ENCODE measurements at regions not wholly inside any gene's neighbourhood (a gene's known extent, or its start where the extent isn't known, plus 50 kb on each side); places are given as distances from the start of the nearest gene placed in this dataset.
"Not testable (repeated sequence)": the region's sequence is repeated elsewhere in the genome, so short reads cannot be mapped to it uniquely, and the experiment has no call there.

- DNase-seq, result no peak
These were observed 50.5 kb upstream of the PARP4 start for GRCh38 chr13:24563087-24563486.

GRCh38 chr13:24563971-24564370 lies 51.4 kb upstream of the PARP4 start:
- DNase-seq, result not testable (repeated sequence)

GRCh38 chr13:24564881-24565280 lies 52.3 kb upstream of the PARP4 start:
- DNase-seq, result no peak

- DNase-seq, result not testable (repeated sequence)
These were observed 55.0 kb upstream of the PARP4 start for GRCh38 chr13:24567593-24567992.

- DNase-seq, result no peak
These were observed 62.3 kb upstream of the PARP4 start for GRCh38 chr13:24574847-24575246.

GRCh38 chr13:24580315-24580714 lies 67.7 kb upstream of the PARP4 start:
- peak in 1 of 2 donors; percentile 51 for DNase-seq

GRCh38 chr13:24581578-24581977 lies 69.0 kb upstream of the PARP4 start:
- not testable (repeated sequence) for DNase-seq

GRCh38 chr13:24591697-24592096 lies 79.1 kb upstream of the PARP4 start:
- not testable (repeated sequence) for DNase-seq

GRCh38 chr13:24597906-24598670 lies 82.1 kb upstream of the ATP12A start:
- peak in 1 of 2 donors; percentile 21 for DNase-seq

- DNase-seq, result not testable (repeated sequence)
These were observed 81.0 kb upstream of the ATP12A start for GRCh38 chr13:24599019-24599791.

- DNase-seq, result no peak
These were observed 74.3 kb upstream of the ATP12A start for GRCh38 chr13:24605923-24606372.

GRCh38 chr13:24606486-24607170 lies 73.6 kb upstream of the ATP12A start:
- no peak for DNase-seq

- DNase-seq, result no peak
These were observed 69.3 kb upstream of the ATP12A start for GRCh38 chr13:24610956-24611355.

GRCh38 chr13:24612726-24613125 lies 67.5 kb upstream of the ATP12A start:
- DNase-seq, result no peak

- DNase-seq, result no peak
These were observed 67.1 kb upstream of the ATP12A start for GRCh38 chr13:24613128-24613527.

- DNase-seq, result no peak
These were observed 66.5 kb upstream of the ATP12A start for GRCh38 chr13:24613755-24614154.

GRCh38 chr13:24614306-24615080 lies 65.7 kb upstream of the ATP12A start:
- no peak for DNase-seq

- no peak for DNase-seq
These were observed 65.1 kb upstream of the ATP12A start for GRCh38 chr13:24615114-24615513.

- no peak for DNase-seq
These were observed 64.2 kb upstream of the ATP12A start for GRCh38 chr13:24615911-24616472.

- DNase-seq, result no peak
These were observed 63.7 kb upstream of the ATP12A start for GRCh38 chr13:24616514-24616913.

GRCh38 chr13:24617256-24618010 lies 62.8 kb upstream of the ATP12A start:
- DNase-seq, result no peak

Data from CD4-positive, alpha-beta T cell treated with Interferon alpha-2 for 1 hour (primary cell).